Adrenal gland (tissue), 9 donors: ENCODE measurements at regions not wholly inside any gene's neighbourhood (a gene's known extent, or its start where the extent isn't known, plus 50 kb on each side); places are given as distances from the start of the nearest gene placed in this dataset.

Experiments
- DNase-seq, 7 donors: peaks; one replicate each; pipeline ENCODE4 v3.0.0-alpha.2; 2019 to 2020
- H3K27ac ChIP-seq, 5 donors: fragments of 200-600 bp; sonication (generic) in 4 of 5; 1 replicate in 3 of 5; 2 replicates in 2 of 5; pipeline versions ENCODE4 v1.5.1 to v1.8.0; 2016 to 2020; ENCODE audit warnings: mild to moderate bottlenecking in 1 of 5
- H3K27me3 ChIP-seq: fragments of 200-600 bp; 2 replicates; pipeline ENCODE4 v1.8.0; 2021
- H3K36me3 ChIP-seq, 2 donors: fragments of 200-600 bp; replicated peaks in 1 of 2; 1 replicate in 1 of 2; 2 replicates in 1 of 2; pipeline versions ENCODE4 v1.5.1 to v1.8.0; 2018 to 2022
- H3K4me1 ChIP-seq, 2 donors: fragments of 200-600 bp; replicated peaks in 1 of 2; 1 replicate in 1 of 2; 2 replicates in 1 of 2; pipeline versions ENCODE4 v1.5.1 to v1.8.0; 2018 to 2021
- H3K4me3 ChIP-seq, 4 donors: fragments of 200-600 bp; sonication (generic) in 3 of 4; one replicate each; pipeline ENCODE4 v1.5.1; 2016 to 2018
- H3K9me3 ChIP-seq, 3 donors: fragments of 200-600 bp; sonication (generic) in 1 of 3; replicated peaks in 1 of 3; 1 replicate in 2 of 3; 2 replicates in 1 of 3; pipeline versions ENCODE4 v1.5.1 to v1.8.0; 2016 to 2021
- POLR2A ChIP-seq, 2 donors: fragments of 450-650 bp; IDR thresholded peaks; one replicate each; pipeline ENCODE4 v1.6.1; 2017; ENCODE audit warnings: antibody characterized with exemption in 2 of 2, mild to moderate bottlenecking in 2 of 2, moderate library complexity in 1 of 2
- WGBS, 4 donors: extraction: QIAGEN DNeasy Blood & Tissue Kit in 2 of 4; methylation state at CpG; one replicate each; pipeline versions ENCODE4 v1.1.5 to v1.1.7; 2013 to 2017; 5-methylcytosine and 5-hydroxymethylcytosine counted together
- intact Hi-C, 2 donors: fragments of 100-400 bp; cut with DNase I; formaldehyde crosslinking; loops; one replicate each; pipeline versions ENCODE4 v1.14.1 to v1.15.0; 2022 to 2023
- TF ChIP-seq, protein P1 (sequence below), 6 experiments: fragments of 450-650 bp in 4 of 6; fragments of 200-600 bp in 2 of 6; sonication (generic) in 1 of 6; IDR thresholded peaks; 1 replicate in 5 of 6; 2 replicates in 1 of 6; pipeline versions ENCODE4 v1.5.1 to v1.8.0; 2016 to 2021; ENCODE audit warnings: antibody characterized with exemption in 6 of 6, mild to moderate bottlenecking in 2 of 6, moderate library complexity in 1 of 6
- donor health status: healthy with polysubstance abuse.
- donor health status: Bipolar disorder and iron deficiency.
- donor health status: DM: yes; HTN: yes; CAD: no.
- donor health status: DM: no; HTN: no; CAD: no.
- donor health status: DM: no; HTN: no; CAD: no.

GRCh38 chr5:40221796-40222195 is 457.9 kb upstream of the PTGER4 start:
- H3K36me3 ChIP-seq, result no peaks in the 10 kb centered on the region
- TF ChIP-seq, protein P1, sequence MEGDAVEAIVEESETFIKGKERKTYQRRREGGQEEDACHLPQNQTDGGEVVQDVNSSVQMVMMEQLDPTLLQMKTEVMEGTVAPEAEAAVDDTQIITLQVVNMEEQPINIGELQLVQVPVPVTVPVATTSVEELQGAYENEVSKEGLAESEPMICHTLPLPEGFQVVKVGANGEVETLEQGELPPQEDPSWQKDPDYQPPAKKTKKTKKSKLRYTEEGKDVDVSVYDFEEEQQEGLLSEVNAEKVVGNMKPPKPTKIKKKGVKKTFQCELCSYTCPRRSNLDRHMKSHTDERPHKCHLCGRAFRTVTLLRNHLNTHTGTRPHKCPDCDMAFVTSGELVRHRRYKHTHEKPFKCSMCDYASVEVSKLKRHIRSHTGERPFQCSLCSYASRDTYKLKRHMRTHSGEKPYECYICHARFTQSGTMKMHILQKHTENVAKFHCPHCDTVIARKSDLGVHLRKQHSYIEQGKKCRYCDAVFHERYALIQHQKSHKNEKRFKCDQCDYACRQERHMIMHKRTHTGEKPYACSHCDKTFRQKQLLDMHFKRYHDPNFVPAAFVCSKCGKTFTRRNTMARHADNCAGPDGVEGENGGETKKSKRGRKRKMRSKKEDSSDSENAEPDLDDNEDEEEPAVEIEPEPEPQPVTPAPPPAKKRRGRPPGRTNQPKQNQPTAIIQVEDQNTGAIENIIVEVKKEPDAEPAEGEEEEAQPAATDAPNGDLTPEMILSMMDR (IDR thresholded peaks at IDR 0.05), result no peak
- no peak for TF ChIP-seq POLR2A (IDR thresholded peaks at IDR 0.05)

GRCh38 chr5:40221255-40221654 is 458.5 kb upstream of the PTGER4 start:
- TF ChIP-seq, protein P1 (IDR thresholded peaks at IDR 0.05), result no peak
- no peak for TF ChIP-seq POLR2A (IDR thresholded peaks at IDR 0.05)
- no peaks in the 10 kb centered on the region for H3K9me3 ChIP-seq
- intact Hi-C loops, result no loop called here

More at GRCh38 chr5:40221796-40222195, 457.9 kb upstream of the PTGER4 start:
- Histone ChIP-seq H3K27ac (no peak overlapping the region), H3K27me3 (no peaks in the 10 kb centered on the region), H3K4me3 (no peak overlapping the region), H3K9me3 (no peaks in the 10 kb centered on the region), H3K4me1 (no peaks in the 10 kb centered on the region)
- intact Hi-C loops, result no loop called here
- no peak for DNase-seq
- 87 to 93% (median 90%) methylated on average over 4 of the region's 4 CpGs for WGBS, 4 donors

GRCh38 chr5:40220260-40220659 is 459.5 kb upstream of the PTGER4 start:
- DNase-seq, result no peak

More at GRCh38 chr5:40221255-40221654, 458.5 kb upstream of the PTGER4 start:
- Histone ChIP-seq H3K27ac (no peak overlapping the region), H3K27me3 (no peaks in the 10 kb centered on the region), H3K36me3 (no peaks in the 10 kb centered on the region), H3K4me1 (no peaks in the 10 kb centered on the region), H3K4me3 (no peak overlapping the region)
- WGBS, 4 donors, result 69 to 82% (median 74%) methylated on average over 2 of the region's 2 CpGs
- no peak for DNase-seq

DNA sequence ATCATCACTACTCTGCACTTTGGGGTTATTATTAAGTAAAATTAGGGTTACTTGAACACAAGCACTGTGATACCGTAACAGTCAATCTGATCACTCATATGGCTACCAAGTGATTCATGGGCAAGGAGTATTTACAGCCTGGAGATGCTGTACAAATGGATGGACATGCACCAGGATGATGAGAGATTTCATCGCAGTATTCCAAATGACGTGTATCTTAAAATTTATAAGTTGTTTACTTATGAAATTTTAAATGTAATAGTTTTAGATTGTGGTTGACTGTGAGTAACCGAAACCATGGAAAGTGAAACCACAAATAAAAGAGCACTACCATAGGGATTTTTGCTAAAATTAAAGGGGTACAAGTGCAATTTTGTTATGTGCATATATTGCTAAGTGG is 462.2 kb upstream of the PTGER4 start:
- Histone ChIP-seq H3K4me3 (no peak overlapping the region), H3K9me3 (no peaks in the 10 kb centered on the region), H3K36me3 (no peaks in the 10 kb centered on the region), H3K27ac (no peak overlapping the region), H3K27me3 (no peaks in the 10 kb centered on the region), H3K4me1 (no peaks in the 10 kb centered on the region)
- intact Hi-C loops, result no loop called here
- TF ChIP-seq, protein P1 (IDR thresholded peaks at IDR 0.05), result no peak
- no peak for TF ChIP-seq POLR2A (IDR thresholded peaks at IDR 0.05)
- no peak for DNase-seq
- 76 to 82% (median 79%) methylated on average over 4 of the region's 4 CpGs for WGBS, 4 donors

More at GRCh38 chr5:40220260-40220659, 459.5 kb upstream of the PTGER4 start:
- intact Hi-C loops, result no loop called here
- H3K4me3 ChIP-seq, result no peak overlapping the region
- 66 to 84% (median 75%) methylated on average over 2 of the region's 2 CpGs for WGBS, 4 donors
- H3K27ac ChIP-seq, result no peak overlapping the region
- no peaks in the 10 kb centered on the region for H3K4me1 ChIP-seq
- no peaks in the 10 kb centered on the region for H3K27me3 ChIP-seq
- H3K36me3 ChIP-seq, result no peaks in the 10 kb centered on the region
- TF ChIP-seq, protein P1 (IDR thresholded peaks at IDR 0.05), result no peak
- TF ChIP-seq POLR2A (IDR thresholded peaks at IDR 0.05), result no peak
- H3K9me3 ChIP-seq, result no peaks in the 10 kb centered on the region
